Stomach (tissue), 8 donors: ENCODE measurements at regions not wholly inside any gene's neighbourhood (a gene's known extent, or its start where the extent isn't known, plus 50 kb on each side); places are given as distances from the start of the nearest gene placed in this dataset.

ENCODE experiments used
- DNase-seq, 2 donors: peaks; one replicate each; pipeline versions ENCODE4 v3.0.0 to v3.0.0-alpha.2; 2013 to 2019
- H3K27ac ChIP-seq, 5 donors: fragments of 200-600 bp in 4 of 5; sonication (generic) in 4 of 5; one replicate each; pipeline ENCODE4 v1.5.1; 2013 to 2019; ENCODE audit warnings: mild to moderate bottlenecking in 1 of 5, moderate library complexity in 1 of 5
- H3K27me3 ChIP-seq, 3 donors: fragments of 200-600 bp; sonication (generic); one replicate each; pipeline ENCODE4 v1.5.1; 2017 to 2019; ENCODE audit warnings: mixed run types in 1 of 3
- H3K36me3 ChIP-seq, 4 donors: fragments of 200-600 bp; sonication (generic); 1 replicate in 3 of 4; 2 replicates in 1 of 4; pipeline ENCODE4 v1.5.1; 2016 to 2019
- H3K4me1 ChIP-seq, 4 donors: fragments of 200-600 bp; sonication (generic); one replicate each; pipeline ENCODE4 v1.5.1; 2016 to 2019
- H3K4me3 ChIP-seq, 4 donors: fragments of 200-600 bp; sonication (generic) in 3 of 4; one replicate each; pipeline ENCODE4 v1.5.1; 2016 to 2019; ENCODE audit warnings: mild to moderate bottlenecking in 1 of 4
- H3K9me3 ChIP-seq, 4 donors: fragments of 200-600 bp; sonication (generic); one replicate each; pipeline ENCODE4 v1.5.1; 2016 to 2019
- EP300 ChIP-seq: sonication (generic); formaldehyde crosslinking; IDR thresholded peaks from one replicate; pipeline ENCODE4 v1.6.1; 2017; ENCODE audit warnings: antibody characterized with exemption
- POLR2A ChIP-seq, 4 donors: fragments of 450-650 bp; IDR thresholded peaks; one replicate each; pipeline ENCODE4 v1.6.1; 2016; ENCODE audit warnings: antibody characterized with exemption in 4 of 4, control low read depth in 2 of 4, mild to moderate bottlenecking in 1 of 4, moderate library complexity in 1 of 4
- POLR2AphosphoS5 ChIP-seq, 3 donors: sonication (generic); formaldehyde crosslinking; IDR thresholded peaks; one replicate each; pipeline ENCODE4 v1.6.1; 2016; ENCODE audit warnings: antibody characterized with exemption in 3 of 3
- WGBS, 5 donors: extraction: QIAGEN DNeasy Blood & Tissue Kit in 3 of 5; methylation state at CpG; one replicate each; pipeline versions ENCODE4 v1.1.5 to v1.1.7; 2013 to 2018; 5-methylcytosine and 5-hydroxymethylcytosine counted together
- intact Hi-C: fragments of 100-400 bp; cut with DNase I; formaldehyde crosslinking; loops from one replicate; pipeline ENCODE4 v1.15.1; 2023; ENCODE audit warnings: low total_unique reads
- TF ChIP-seq, protein P1 (sequence below), 7 experiments: fragments of 450-650 bp in 4 of 7; fragments of 200-600 bp in 3 of 7; sonication (generic) in 3 of 7; IDR thresholded peaks; one replicate each; pipeline ENCODE4 v1.5.1; 2016 to 2019; ENCODE audit warnings: antibody characterized with exemption in 7 of 7, control low read depth in 2 of 7, mild to moderate bottlenecking in 1 of 7
- donor health status: healthy with polysubstance abuse.
- donor health status: Bipolar disorder and iron deficiency.
- donor health status: healthy.

- 66 to 80% (median 75%) methylated on average over 6 of the region's 6 CpGs for WGBS, 5 donors
Observed at GRCh38 chr4:189073739-189074138, 866.9 kb upstream of the FRG1 start.

GRCh38 chr4:189081826-189082225 is 858.8 kb upstream of the FRG1 start:
- no peak overlapping the region for H3K27ac ChIP-seq
- no peak overlapping the region for H3K4me3 ChIP-seq
- no peak for DNase-seq
- H3K27me3 ChIP-seq: no peaks in the 10 kb centered on the region
- H3K9me3 ChIP-seq: no peaks in the 10 kb centered on the region
- no peaks in the 10 kb centered on the region for H3K4me1 ChIP-seq
- intact Hi-C loops: no loop called here
- TF ChIP-seq POLR2AphosphoS5 (IDR thresholded peaks at IDR 0.05): no peak
- TF ChIP-seq POLR2A (IDR thresholded peaks at IDR 0.05): no peak
- TF ChIP-seq, protein P1, sequence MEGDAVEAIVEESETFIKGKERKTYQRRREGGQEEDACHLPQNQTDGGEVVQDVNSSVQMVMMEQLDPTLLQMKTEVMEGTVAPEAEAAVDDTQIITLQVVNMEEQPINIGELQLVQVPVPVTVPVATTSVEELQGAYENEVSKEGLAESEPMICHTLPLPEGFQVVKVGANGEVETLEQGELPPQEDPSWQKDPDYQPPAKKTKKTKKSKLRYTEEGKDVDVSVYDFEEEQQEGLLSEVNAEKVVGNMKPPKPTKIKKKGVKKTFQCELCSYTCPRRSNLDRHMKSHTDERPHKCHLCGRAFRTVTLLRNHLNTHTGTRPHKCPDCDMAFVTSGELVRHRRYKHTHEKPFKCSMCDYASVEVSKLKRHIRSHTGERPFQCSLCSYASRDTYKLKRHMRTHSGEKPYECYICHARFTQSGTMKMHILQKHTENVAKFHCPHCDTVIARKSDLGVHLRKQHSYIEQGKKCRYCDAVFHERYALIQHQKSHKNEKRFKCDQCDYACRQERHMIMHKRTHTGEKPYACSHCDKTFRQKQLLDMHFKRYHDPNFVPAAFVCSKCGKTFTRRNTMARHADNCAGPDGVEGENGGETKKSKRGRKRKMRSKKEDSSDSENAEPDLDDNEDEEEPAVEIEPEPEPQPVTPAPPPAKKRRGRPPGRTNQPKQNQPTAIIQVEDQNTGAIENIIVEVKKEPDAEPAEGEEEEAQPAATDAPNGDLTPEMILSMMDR (IDR thresholded peaks at IDR 0.05): no peak
- TF ChIP-seq EP300: no peak
- no peaks in the 10 kb centered on the region for H3K36me3 ChIP-seq

More at GRCh38 chr4:189073739-189074138, 866.9 kb upstream of the FRG1 start:
- intact Hi-C loops: no loop called here
- no peaks in the 10 kb centered on the region for H3K36me3 ChIP-seq
- H3K27me3 ChIP-seq: no peaks in the 10 kb centered on the region
- no peak overlapping the region for H3K4me3 ChIP-seq
- no peaks in the 10 kb centered on the region for H3K9me3 ChIP-seq
- H3K27ac ChIP-seq: no peak overlapping the region
- H3K4me1 ChIP-seq: no peaks in the 10 kb centered on the region
- TF ChIP-seq POLR2A (IDR thresholded peaks at IDR 0.05) (no peak), EP300 (no peak), POLR2AphosphoS5 (IDR thresholded peaks at IDR 0.05) (no peak)
- TF ChIP-seq, protein P1 (IDR thresholded peaks at IDR 0.05): no peak
- no peak for DNase-seq

- intact Hi-C loops: no loop called here
- DNase-seq: no peak
- Histone ChIP-seq H3K9me3 (no peaks in the 10 kb centered on the region), H3K27me3 (no peaks in the 10 kb centered on the region), H3K27ac (no peak overlapping the region), H3K36me3 (no peaks in the 10 kb centered on the region), H3K4me1 (no peaks in the 10 kb centered on the region), H3K4me3 (no peak overlapping the region)
- TF ChIP-seq EP300: no peak
- TF ChIP-seq, protein P1 (IDR thresholded peaks at IDR 0.05): no peak
- no peak for TF ChIP-seq POLR2AphosphoS5 (IDR thresholded peaks at IDR 0.05)
- no peak for TF ChIP-seq POLR2A (IDR thresholded peaks at IDR 0.05)
- 78 to 93% (median 82%) methylated on average over 5 of the region's 5 CpGs for WGBS, 5 donors
Observed at GRCh38 chr4:189083769-189084168, 856.9 kb upstream of the FRG1 start.

DNA sequence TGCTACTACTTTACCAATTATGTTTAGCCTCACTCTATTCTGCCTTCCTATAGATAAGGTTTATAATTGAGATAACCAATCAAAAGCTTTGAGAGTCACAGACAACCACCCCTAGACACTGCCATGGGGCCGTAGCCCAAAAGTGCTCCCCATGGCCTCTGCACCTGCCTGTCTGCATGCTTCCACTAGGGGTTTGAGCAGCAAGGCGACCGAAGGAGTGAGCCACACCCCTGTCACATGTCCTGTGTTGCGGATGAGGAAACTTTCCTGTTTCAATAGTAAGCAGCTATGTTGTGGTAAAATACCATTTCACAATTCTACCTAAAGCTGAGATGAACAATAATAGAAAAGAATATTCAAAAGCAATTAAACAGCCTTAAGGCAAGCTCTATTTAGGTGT is 856.0 kb upstream of the FRG1 start:
- Histone ChIP-seq H3K27ac (no peak overlapping the region), H3K36me3 (no peaks in the 10 kb centered on the region), H3K27me3 (no peaks in the 10 kb centered on the region), H3K4me1 (no peaks in the 10 kb centered on the region), H3K9me3 (no peaks in the 10 kb centered on the region), H3K4me3 (no peak overlapping the region)
- DNase-seq: no peak
- TF ChIP-seq, protein P1 (IDR thresholded peaks at IDR 0.05): no peak
- TF ChIP-seq EP300 (no peak), POLR2A (IDR thresholded peaks at IDR 0.05) (no peak), POLR2AphosphoS5 (IDR thresholded peaks at IDR 0.05) (no peak)
- 66 to 90% (median 76%) methylated on average over 4 of the region's 4 CpGs for WGBS, 5 donors
- intact Hi-C loops: no loop called here
